ENCODE measurements at regions not wholly inside any gene's neighbourhood (a gene's known extent, or its start where the extent isn't known, plus 50 kb on each side); places are given as distances from the start of the nearest gene placed in this dataset.
"Not testable (repeated sequence)": the region's sequence is repeated elsewhere in the genome, so short reads cannot be mapped to it uniquely, and the experiment has no call there.

- Histone ChIP-seq H3K27me3 (ENCODE audit: low read depth) (no peaks in the 10 kb centered on the region), H3K27ac (no peak overlapping the region), H3K4me3 (no peak overlapping the region), H3K4me1 (no peaks in the 10 kb centered on the region), H3K36me3 (no peaks in the 10 kb centered on the region), H3K9me3 (no peaks in the 10 kb centered on the region)
- peak; percentile 23 to 52 for ATAC-seq
- DNase-seq: no peak
- TF ChIP-seq, protein P1, sequence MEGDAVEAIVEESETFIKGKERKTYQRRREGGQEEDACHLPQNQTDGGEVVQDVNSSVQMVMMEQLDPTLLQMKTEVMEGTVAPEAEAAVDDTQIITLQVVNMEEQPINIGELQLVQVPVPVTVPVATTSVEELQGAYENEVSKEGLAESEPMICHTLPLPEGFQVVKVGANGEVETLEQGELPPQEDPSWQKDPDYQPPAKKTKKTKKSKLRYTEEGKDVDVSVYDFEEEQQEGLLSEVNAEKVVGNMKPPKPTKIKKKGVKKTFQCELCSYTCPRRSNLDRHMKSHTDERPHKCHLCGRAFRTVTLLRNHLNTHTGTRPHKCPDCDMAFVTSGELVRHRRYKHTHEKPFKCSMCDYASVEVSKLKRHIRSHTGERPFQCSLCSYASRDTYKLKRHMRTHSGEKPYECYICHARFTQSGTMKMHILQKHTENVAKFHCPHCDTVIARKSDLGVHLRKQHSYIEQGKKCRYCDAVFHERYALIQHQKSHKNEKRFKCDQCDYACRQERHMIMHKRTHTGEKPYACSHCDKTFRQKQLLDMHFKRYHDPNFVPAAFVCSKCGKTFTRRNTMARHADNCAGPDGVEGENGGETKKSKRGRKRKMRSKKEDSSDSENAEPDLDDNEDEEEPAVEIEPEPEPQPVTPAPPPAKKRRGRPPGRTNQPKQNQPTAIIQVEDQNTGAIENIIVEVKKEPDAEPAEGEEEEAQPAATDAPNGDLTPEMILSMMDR (IDR thresholded peaks at IDR 0.05): no peak
- intact Hi-C loops (cut with DNase I): no loop called here
These were observed 1771.7 kb upstream of the CDH9 start for GRCh38 chr5:28809811-28810750.

GRCh38 chr5:28808967-28809810 lies 1770.8 kb upstream of the CDH9 start:
- Histone ChIP-seq H3K27me3 (ENCODE audit: low read depth) (no peaks in the 10 kb centered on the region), H3K36me3 (no peaks in the 10 kb centered on the region), H3K27ac (no peak overlapping the region), H3K4me3 (no peak overlapping the region), H3K9me3 (no peaks in the 10 kb centered on the region), H3K4me1 (no peaks in the 10 kb centered on the region)
- intact Hi-C loops (cut with DNase I): no loop called here
- TF ChIP-seq, protein P1 (IDR thresholded peaks at IDR 0.05): no peak
- DNase-seq: no peak
- ATAC-seq: peak; percentile 12 to 49

DNA sequence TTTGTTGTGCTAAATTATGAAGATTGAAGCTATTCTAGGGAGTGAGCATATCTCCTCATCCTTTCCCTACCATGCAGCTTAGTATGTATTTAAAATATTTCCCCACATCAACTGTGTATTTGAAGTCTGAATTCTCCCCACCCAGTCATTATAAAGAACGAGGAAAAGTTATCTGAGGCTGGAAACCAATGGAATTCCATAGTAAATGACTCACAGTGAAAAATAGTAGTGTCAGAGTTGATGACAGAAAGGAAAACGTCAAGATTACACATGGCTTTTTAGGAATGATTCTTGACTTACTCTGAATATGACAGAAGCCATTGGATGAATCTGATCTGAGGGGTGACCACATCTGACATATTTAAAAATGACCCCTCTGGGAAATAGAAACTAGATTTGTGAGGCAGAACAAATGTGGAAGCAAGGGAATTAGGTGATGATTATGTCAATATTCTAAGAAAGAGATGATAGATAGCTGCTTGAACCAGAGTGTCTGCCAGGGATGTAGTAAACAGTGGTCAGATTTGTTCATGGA lies 1768.9 kb upstream of the CDH9 start:
- intact Hi-C loops (cut with DNase I): no loop called here
- TF ChIP-seq, protein P1 (IDR thresholded peaks at IDR 0.05): no peak

GRCh38 chr5:28799035-28799434 lies 1760.6 kb upstream of the CDH9 start:
- DNase-seq; intact Hi-C loops (cut with DNase I); H3K9me3 ChIP-seq; H3K4me3 ChIP-seq; ATAC-seq; H3K4me1 ChIP-seq; H3K36me3 ChIP-seq; H3K27me3 ChIP-seq (ENCODE audit: low read depth); H3K27ac ChIP-seq: not testable (repeated sequence)

More for the DNA sequence above, 1768.9 kb upstream of the CDH9 start:
- no peaks in the 10 kb centered on the region for H3K9me3 ChIP-seq
- DNase-seq (no peak), ATAC-seq (no peak)
- no peaks in the 10 kb centered on the region for H3K4me1 ChIP-seq
- no peaks in the 10 kb centered on the region for H3K27me3 ChIP-seq (ENCODE audit: low read depth)
- no peaks in the 10 kb centered on the region for H3K36me3 ChIP-seq
- no peak overlapping the region for H3K4me3 ChIP-seq
- no peak overlapping the region for H3K27ac ChIP-seq

GRCh38 chr5:28788954-28789353 lies 1750.6 kb upstream of the CDH9 start:
- Histone ChIP-seq H3K27ac (no peak overlapping the region), H3K9me3 (no peaks in the 10 kb centered on the region), H3K4me1 (no peaks in the 10 kb centered on the region), H3K4me3 (no peak overlapping the region), H3K36me3 (no peaks in the 10 kb centered on the region), H3K27me3 (ENCODE audit: low read depth) (no peaks in the 10 kb centered on the region)
- DNase-seq (no peak), ATAC-seq (no peak)
- TF ChIP-seq, protein P1 (IDR thresholded peaks at IDR 0.05): no peak
- intact Hi-C loops (cut with DNase I): no loop called here
